Retinal pigment epithelial cell (primary cell): ENCODE measurements at regions not wholly inside any gene's neighbourhood (a gene's known extent, or its start where the extent isn't known, plus 50 kb on each side); places are given as distances from the start of the nearest gene placed in this dataset.
A peak's percentile ranks its signal among the peaks of the same experiment; 100 is the strongest.

ENCODE experiments used
- DNase-seq: peaks from one replicate; pipeline ENCODE4 v3.0.0-alpha.2; 2010; ENCODE audit warnings: low read depth
- H3K4me3 ChIP-seq: 2 replicates; pipeline ENCODE4 v1.5.1; 2011; ENCODE audit warnings: mild to moderate bottlenecking, low read length, control low read depth, moderate library complexity
- CTCF ChIP-seq: conservative IDR thresholded peaks from 2 replicates; pipeline ENCODE4 v1.5.1; 2011; ENCODE audit warnings: low read depth, low read length, control low read depth, inconsistent platforms

GRCh38 chr7:80403686-80404241, 108.1 kb downstream of the GNAT3 start:
- DNase-seq: no peak
- no peak overlapping the region for H3K4me3 ChIP-seq
- TF ChIP-seq CTCF: no peak

GRCh38 chr7:80401708-80402107, 110.2 kb downstream of the GNAT3 start:
- H3K4me3 ChIP-seq: no peak overlapping the region
- DNase-seq: no peak
- no peak for TF ChIP-seq CTCF

- no peak overlapping the region for H3K4me3 ChIP-seq
- no peak for DNase-seq
- TF ChIP-seq CTCF: no peak
Measured at GRCh38 chr7:80393786-80394185, 118.1 kb downstream of the GNAT3 start.

GRCh38 chr7:80392229-80393169, 119.4 kb downstream of the GNAT3 start:
- DNase-seq: no peak
- H3K4me3 ChIP-seq: no peak overlapping the region
- peak; percentile 44 for TF ChIP-seq CTCF

GRCh38 chr7:80387634-80388193, 124.2 kb downstream of the GNAT3 start:
- no peak for TF ChIP-seq CTCF
- DNase-seq: no peak
- H3K4me3 ChIP-seq: no peak overlapping the region

GRCh38 chr7:80386686-80387085, 125.2 kb downstream of the GNAT3 start:
- no peak overlapping the region for H3K4me3 ChIP-seq
- no peak for TF ChIP-seq CTCF
- no peak for DNase-seq
